ENCODE measurements at regions not wholly inside any gene's neighbourhood (a gene's known extent, or its start where the extent isn't known, plus 50 kb on each side); places are given as distances from the start of the nearest gene placed in this dataset.

DNA sequence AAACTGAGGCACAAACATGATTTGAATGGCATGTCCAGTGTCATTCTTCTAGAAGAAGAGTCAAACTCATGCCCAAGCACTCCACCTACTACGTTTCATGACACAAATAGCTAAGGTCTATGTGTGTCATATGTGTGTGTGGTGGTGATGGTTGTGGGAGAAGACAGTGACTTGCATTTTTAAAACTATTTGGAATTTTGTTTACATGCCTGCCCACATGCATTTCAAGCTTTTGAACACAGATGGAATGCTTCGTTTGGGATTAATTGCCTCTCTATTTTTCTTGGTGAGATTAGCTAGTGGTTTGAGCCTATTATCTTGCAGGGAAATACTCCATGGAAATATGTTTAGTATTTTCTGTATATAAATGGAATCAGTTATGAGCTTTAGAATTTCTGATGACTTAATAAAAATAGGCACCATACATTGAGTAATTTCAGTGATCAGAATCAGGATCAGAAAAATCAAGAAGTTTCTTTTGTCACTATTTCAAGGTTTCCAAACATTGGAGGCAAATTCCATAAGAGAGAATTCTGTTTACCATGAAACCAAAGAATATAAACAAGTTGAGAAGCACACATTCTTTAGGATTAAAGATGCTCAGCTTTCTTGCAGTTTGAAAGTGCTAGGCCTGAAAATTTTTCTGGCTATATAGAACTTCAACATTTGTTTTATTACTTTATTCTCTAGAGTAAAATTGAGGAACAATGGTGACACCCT lies 260.3 kb upstream of the SEMA6A start:
- TF ChIP-seq POLR2A (IDR thresholded peaks at IDR 0.05): no peak
- TF ChIP-seq, protein P1, sequence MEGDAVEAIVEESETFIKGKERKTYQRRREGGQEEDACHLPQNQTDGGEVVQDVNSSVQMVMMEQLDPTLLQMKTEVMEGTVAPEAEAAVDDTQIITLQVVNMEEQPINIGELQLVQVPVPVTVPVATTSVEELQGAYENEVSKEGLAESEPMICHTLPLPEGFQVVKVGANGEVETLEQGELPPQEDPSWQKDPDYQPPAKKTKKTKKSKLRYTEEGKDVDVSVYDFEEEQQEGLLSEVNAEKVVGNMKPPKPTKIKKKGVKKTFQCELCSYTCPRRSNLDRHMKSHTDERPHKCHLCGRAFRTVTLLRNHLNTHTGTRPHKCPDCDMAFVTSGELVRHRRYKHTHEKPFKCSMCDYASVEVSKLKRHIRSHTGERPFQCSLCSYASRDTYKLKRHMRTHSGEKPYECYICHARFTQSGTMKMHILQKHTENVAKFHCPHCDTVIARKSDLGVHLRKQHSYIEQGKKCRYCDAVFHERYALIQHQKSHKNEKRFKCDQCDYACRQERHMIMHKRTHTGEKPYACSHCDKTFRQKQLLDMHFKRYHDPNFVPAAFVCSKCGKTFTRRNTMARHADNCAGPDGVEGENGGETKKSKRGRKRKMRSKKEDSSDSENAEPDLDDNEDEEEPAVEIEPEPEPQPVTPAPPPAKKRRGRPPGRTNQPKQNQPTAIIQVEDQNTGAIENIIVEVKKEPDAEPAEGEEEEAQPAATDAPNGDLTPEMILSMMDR (IDR thresholded peaks at IDR 0.05): no peak
- no peak for TF ChIP-seq POLR2AphosphoS5 (IDR thresholded peaks at IDR 0.05)
